GM23338 (cell line): ENCODE measurements at regions not wholly inside any gene's neighbourhood (a gene's known extent, or its start where the extent isn't known, plus 50 kb on each side); places are given as distances from the start of the nearest gene placed in this dataset.

Experiments
- ATAC-seq: fragments of 200-7000 bp; cut with Tn5 transposase; 3 replicates; pipeline ENCODE4 v1.9.1; 2020
- DNase-seq: peaks from one replicate; pipeline ENCODE4 v3.0.0-alpha.2; 2015; ENCODE audit warnings: low spot score
- H2AFZ ChIP-seq: fragments of 200-600 bp; sonication (generic); 2 replicates; pipeline ENCODE4 v1.8.0; 2016; ENCODE audit warnings: antibody characterized with exemption, mild to moderate bottlenecking, moderate library complexity
- H3F3A ChIP-seq: fragments of 200-600 bp; sonication (generic); replicated peaks from 2 replicates; pipeline ENCODE4 v1.8.0; 2017; ENCODE audit warnings: antibody characterized with exemption, mixed run types, low read depth
- H3K27ac ChIP-seq: fragments of 200-600 bp; sonication (generic); 2 replicates; pipeline ENCODE4 v1.6.1; 2016; ENCODE audit warnings: low read depth
- H3K27me3 ChIP-seq: fragments of 200-600 bp; sonication (generic); 2 replicates; pipeline ENCODE4 v1.8.0; 2016; ENCODE audit warnings: mild to moderate bottlenecking, mixed run types, moderate library complexity; ENCODE audit not compliant: insufficient read depth
- H3K36me3 ChIP-seq: fragments of 200-600 bp; sonication (generic); 2 replicates; pipeline ENCODE4 v1.8.0; 2016; ENCODE audit warnings: mild to moderate bottlenecking; ENCODE audit not compliant: insufficient read depth
- H3K4me1 ChIP-seq: fragments of 200-600 bp; sonication (generic); 2 replicates; pipeline ENCODE4 v1.8.0; 2016; ENCODE audit warnings: mild to moderate bottlenecking, moderate library complexity; ENCODE audit not compliant: insufficient read depth
- H3K4me2 ChIP-seq: fragments of 200-600 bp; sonication (generic); 2 replicates; pipeline ENCODE4 v1.7.1; 2017; ENCODE audit warnings: mixed run types
- H3K4me3 ChIP-seq: fragments of 200-600 bp; sonication (generic); 2 replicates; pipeline ENCODE4 v1.6.1; 2016; ENCODE audit warnings: mixed run types
- H3K79me2 ChIP-seq: fragments of 200-600 bp; sonication (generic); replicated peaks from 2 replicates; pipeline ENCODE4 v1.8.0; 2017; ENCODE audit warnings: mild to moderate bottlenecking; ENCODE audit not compliant: insufficient read depth
- H3K9me2 ChIP-seq: fragments of 200-600 bp; sonication (generic); 2 replicates; pipeline ENCODE4 v1.8.0; 2017; ENCODE audit not compliant: insufficient read depth
- H4K20me1 ChIP-seq: fragments of 200-600 bp; sonication (generic); replicated peaks from 2 replicates; pipeline ENCODE4 v1.8.0; 2017; ENCODE audit warnings: mild to moderate bottlenecking; ENCODE audit not compliant: insufficient read depth
- H3K27ac Mint-ChIP-seq: 2 replicates; pipeline ENCODE4 v1.8.0; 2020; ENCODE audit warnings: inconsistent platforms, mild to moderate bottlenecking, moderate library complexity, mixed read lengths
- H3K27me3 Mint-ChIP-seq: 3 replicates; pipeline ENCODE4 v1.8.0; 2022; ENCODE audit warnings: low read depth, mild to moderate bottlenecking, moderate library complexity, mixed read lengths, inconsistent platforms; ENCODE audit not compliant: insufficient read depth, poor library complexity
- H3K36me3 Mint-ChIP-seq: 3 replicates; pipeline ENCODE4 v1.8.0; 2021; ENCODE audit warnings: low read depth, mild to moderate bottlenecking, inconsistent platforms, moderate library complexity, mixed read lengths
- H3K4me1 Mint-ChIP-seq: 3 replicates; pipeline ENCODE4 v1.8.0; 2020; ENCODE audit warnings: mild to moderate bottlenecking, inconsistent platforms, mixed read lengths
- H3K4me3 Mint-ChIP-seq: 3 replicates; pipeline ENCODE4 v1.8.0; 2021; ENCODE audit warnings: moderate library complexity, mild to moderate bottlenecking, inconsistent platforms, mixed read lengths
- H3K9me3 Mint-ChIP-seq: 3 replicates; pipeline ENCODE4 v1.8.0; 2020; ENCODE audit warnings: moderate library complexity, mild to moderate bottlenecking, inconsistent platforms, mixed read lengths
- CREB1 ChIP-seq: fragments of 250-450 bp; sonication (Bioruptor Pico); IDR thresholded peaks from 2 replicates; pipeline ENCODE4 v1.5.0; 2020; ENCODE audit warnings: low read depth, mild to moderate bottlenecking, moderate library complexity
- ETS1 ChIP-seq: IDR thresholded peaks from 2 replicates; pipeline ENCODE4 v1.6.1; 2016; ENCODE audit warnings: antibody characterized with exemption
- EZH2 ChIP-seq: fragments of 200-600 bp; sonication (generic); IDR thresholded peaks from one replicate; pipeline ENCODE4 v1.8.0; 2017; ENCODE audit warnings: antibody characterized with exemption, mild to moderate bottlenecking, low read depth; ENCODE audit not compliant: unreplicated experiment
- EZH2phosphoT487 ChIP-seq: fragments of 200-600 bp; sonication (generic); IDR thresholded peaks from one replicate; pipeline ENCODE4 v1.8.1; 2018; ENCODE audit warnings: antibody characterized with exemption; ENCODE audit not compliant: unreplicated experiment
- JUNB ChIP-seq: IDR thresholded peaks from one replicate; pipeline ENCODE4 v1.6.1; 2016; ENCODE audit warnings: antibody characterized with exemption; ENCODE audit not compliant: unreplicated experiment
- NANOG ChIP-seq: IDR thresholded peaks from 2 replicates; pipeline ENCODE4 v1.6.1; 2016; ENCODE audit warnings: antibody characterized with exemption, borderline replicate concordance
- POLR2AphosphoS5 ChIP-seq: IDR thresholded peaks from 2 replicates; pipeline ENCODE4 v1.6.1; 2016; ENCODE audit warnings: antibody characterized with exemption, low read depth
- STAT1 ChIP-seq: IDR thresholded peaks from one replicate; pipeline ENCODE4 v1.6.1; 2016; ENCODE audit warnings: antibody characterized with exemption; ENCODE audit not compliant: unreplicated experiment
- ZNF114 ChIP-seq: fragments of 250-450 bp; sonication (Bioruptor Pico); IDR thresholded peaks from 2 replicates; pipeline ENCODE4 v1.5.0; 2020; ENCODE audit warnings: mild to moderate bottlenecking, moderate library complexity
- ZNF331 ChIP-seq: fragments of 250-450 bp; sonication (Bioruptor Pico); IDR thresholded peaks from 2 replicates; pipeline ENCODE4 v1.5.0; 2020; ENCODE audit warnings: low read depth, mild to moderate bottlenecking, moderate library complexity
- TF ChIP-seq, protein P1 (sequence below), 2 experiments: fragments of 200-600 bp in 1 of 2; sonication (generic) in 1 of 2; conservative IDR thresholded peaks; 2 replicates each; pipeline versions ENCODE4 v1.5.1 to v1.6.1; 2016 to 2017; ENCODE audit warnings: antibody characterized with exemption in 2 of 2, low read depth in 2 of 2, mild to moderate bottlenecking in 2 of 2, moderate library complexity in 1 of 2
- TF ChIP-seq, protein P2 (sequence below): IDR thresholded peaks from one replicate; pipeline ENCODE4 v1.6.1; 2018; ENCODE audit warnings: antibody characterized with exemption; ENCODE audit not compliant: unreplicated experiment

DNA sequence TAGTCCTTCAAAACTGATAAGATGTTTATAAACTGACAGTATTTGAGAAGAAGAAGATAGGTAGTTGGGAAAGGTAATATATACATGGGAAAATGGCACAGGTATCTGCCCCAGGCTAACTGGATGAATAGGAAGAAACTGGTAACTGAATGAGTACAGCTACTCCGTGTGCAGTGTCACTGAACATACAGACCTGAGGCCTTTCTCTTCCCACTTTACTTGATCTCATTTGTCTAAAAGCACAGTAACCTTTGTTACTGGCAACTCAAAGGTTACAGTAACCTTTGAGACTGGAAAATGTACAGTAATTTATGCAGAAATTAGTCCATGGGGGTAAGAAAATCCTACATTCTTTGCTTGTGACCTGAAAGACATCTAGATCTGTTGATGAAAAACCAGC, 735.0 kb upstream of the RIOK2 start:
- Mint-ChIP-seq H3K9me3 (no peaks in the 10 kb centered on the region), H3K36me3 (no peaks in the 10 kb centered on the region), H3K4me3 (no peak overlapping the region), H3K27ac (no peak overlapping the region), H3K4me1 (no peaks in the 10 kb centered on the region), H3K27me3 (no peaks in the 10 kb centered on the region)
- H3F3A ChIP-seq: no peaks in the 10 kb centered on the region
- H2AFZ ChIP-seq: no peak overlapping the region
- no peaks in the 10 kb centered on the region for H3K4me1 ChIP-seq
- DNase-seq (no peak), ATAC-seq (no peak)
- H3K9me2 ChIP-seq: no peaks in the 10 kb centered on the region
- no peak overlapping the region for H3K4me3 ChIP-seq
- no peaks in the 10 kb centered on the region for H3K27me3 ChIP-seq
- H4K20me1 ChIP-seq: no peaks in the 10 kb centered on the region
- H3K4me2 ChIP-seq: no peak overlapping the region
- no peak overlapping the region for H3K27ac ChIP-seq
- no peaks in the 10 kb centered on the region for H3K79me2 ChIP-seq
- no peak for TF ChIP-seq ZNF114 (CRISPR knock-in tag)
- no peak for TF ChIP-seq ETS1
- TF ChIP-seq CREB1 (CRISPR knock-in tag): no peak
- TF ChIP-seq JUNB: no peak
- TF ChIP-seq NANOG: no peak
- TF ChIP-seq, protein P1, sequence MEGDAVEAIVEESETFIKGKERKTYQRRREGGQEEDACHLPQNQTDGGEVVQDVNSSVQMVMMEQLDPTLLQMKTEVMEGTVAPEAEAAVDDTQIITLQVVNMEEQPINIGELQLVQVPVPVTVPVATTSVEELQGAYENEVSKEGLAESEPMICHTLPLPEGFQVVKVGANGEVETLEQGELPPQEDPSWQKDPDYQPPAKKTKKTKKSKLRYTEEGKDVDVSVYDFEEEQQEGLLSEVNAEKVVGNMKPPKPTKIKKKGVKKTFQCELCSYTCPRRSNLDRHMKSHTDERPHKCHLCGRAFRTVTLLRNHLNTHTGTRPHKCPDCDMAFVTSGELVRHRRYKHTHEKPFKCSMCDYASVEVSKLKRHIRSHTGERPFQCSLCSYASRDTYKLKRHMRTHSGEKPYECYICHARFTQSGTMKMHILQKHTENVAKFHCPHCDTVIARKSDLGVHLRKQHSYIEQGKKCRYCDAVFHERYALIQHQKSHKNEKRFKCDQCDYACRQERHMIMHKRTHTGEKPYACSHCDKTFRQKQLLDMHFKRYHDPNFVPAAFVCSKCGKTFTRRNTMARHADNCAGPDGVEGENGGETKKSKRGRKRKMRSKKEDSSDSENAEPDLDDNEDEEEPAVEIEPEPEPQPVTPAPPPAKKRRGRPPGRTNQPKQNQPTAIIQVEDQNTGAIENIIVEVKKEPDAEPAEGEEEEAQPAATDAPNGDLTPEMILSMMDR (conservative IDR thresholded peaks at IDR 0.05; ENCODE audit: low read depth in 2 of 2): no peak
- H3K36me3 ChIP-seq: no peaks in the 10 kb centered on the region

GRCh38 chr5:97918620-97919019, 735.6 kb upstream of the RIOK2 start:
- no peaks in the 10 kb centered on the region for H3K36me3 ChIP-seq
- H3K4me1 ChIP-seq: no peaks in the 10 kb centered on the region
- no peaks in the 10 kb centered on the region for H4K20me1 ChIP-seq
- Mint-ChIP-seq H3K27ac (no peak overlapping the region), H3K9me3 (no peaks in the 10 kb centered on the region), H3K4me3 (no peak overlapping the region), H3K27me3 (no peaks in the 10 kb centered on the region), H3K36me3 (no peaks in the 10 kb centered on the region), H3K4me1 (no peaks in the 10 kb centered on the region)
- H3K4me3 ChIP-seq: no peak overlapping the region
- H3K9me2 ChIP-seq: no peaks in the 10 kb centered on the region
- no peaks in the 10 kb centered on the region for H3F3A ChIP-seq
- no peak for ATAC-seq
- no peak overlapping the region for H3K27ac ChIP-seq
- H2AFZ ChIP-seq: no peak overlapping the region
- no peak for DNase-seq
- H3K79me2 ChIP-seq: no peaks in the 10 kb centered on the region
- TF ChIP-seq POLR2AphosphoS5: no peak
- no peak for TF ChIP-seq NANOG
- TF ChIP-seq, protein P1 (conservative IDR thresholded peaks at IDR 0.05; ENCODE audit: low read depth in 2 of 2): no peak
- TF ChIP-seq JUNB: no peak
- TF ChIP-seq EZH2phosphoT487: no peak
- TF ChIP-seq CREB1 (CRISPR knock-in tag): no peak
- TF ChIP-seq STAT1: no peak
- no peak for TF ChIP-seq ETS1
- TF ChIP-seq, protein P2, sequence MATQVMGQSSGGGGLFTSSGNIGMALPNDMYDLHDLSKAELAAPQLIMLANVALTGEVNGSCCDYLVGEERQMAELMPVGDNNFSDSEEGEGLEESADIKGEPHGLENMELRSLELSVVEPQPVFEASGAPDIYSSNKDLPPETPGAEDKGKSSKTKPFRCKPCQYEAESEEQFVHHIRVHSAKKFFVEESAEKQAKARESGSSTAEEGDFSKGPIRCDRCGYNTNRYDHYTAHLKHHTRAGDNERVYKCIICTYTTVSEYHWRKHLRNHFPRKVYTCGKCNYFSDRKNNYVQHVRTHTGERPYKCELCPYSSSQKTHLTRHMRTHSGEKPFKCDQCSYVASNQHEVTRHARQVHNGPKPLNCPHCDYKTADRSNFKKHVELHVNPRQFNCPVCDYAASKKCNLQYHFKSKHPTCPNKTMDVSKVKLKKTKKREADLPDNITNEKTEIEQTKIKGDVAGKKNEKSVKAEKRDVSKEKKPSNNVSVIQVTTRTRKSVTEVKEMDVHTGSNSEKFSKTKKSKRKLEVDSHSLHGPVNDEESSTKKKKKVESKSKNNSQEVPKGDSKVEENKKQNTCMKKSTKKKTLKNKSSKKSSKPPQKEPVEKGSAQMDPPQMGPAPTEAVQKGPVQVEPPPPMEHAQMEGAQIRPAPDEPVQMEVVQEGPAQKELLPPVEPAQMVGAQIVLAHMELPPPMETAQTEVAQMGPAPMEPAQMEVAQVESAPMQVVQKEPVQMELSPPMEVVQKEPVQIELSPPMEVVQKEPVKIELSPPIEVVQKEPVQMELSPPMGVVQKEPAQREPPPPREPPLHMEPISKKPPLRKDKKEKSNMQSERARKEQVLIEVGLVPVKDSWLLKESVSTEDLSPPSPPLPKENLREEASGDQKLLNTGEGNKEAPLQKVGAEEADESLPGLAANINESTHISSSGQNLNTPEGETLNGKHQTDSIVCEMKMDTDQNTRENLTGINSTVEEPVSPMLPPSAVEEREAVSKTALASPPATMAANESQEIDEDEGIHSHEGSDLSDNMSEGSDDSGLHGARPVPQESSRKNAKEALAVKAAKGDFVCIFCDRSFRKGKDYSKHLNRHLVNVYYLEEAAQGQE: no peak
- no peak for TF ChIP-seq ZNF331
- no peak for TF ChIP-seq ZNF114 (CRISPR knock-in tag)
- TF ChIP-seq EZH2: no peak
- no peaks in the 10 kb centered on the region for H3K27me3 ChIP-seq
- H3K4me2 ChIP-seq: no peak overlapping the region
